DMS79 treated with DMSO at 0.1 percent for 48 hours (cell line): ENCODE measurements at regions not wholly inside any gene's neighbourhood (a gene's known extent, or its start where the extent isn't known, plus 50 kb on each side); places are given as distances from the start of the nearest gene placed in this dataset.
A peak's percentile ranks its signal among the peaks of the same experiment; 100 is the strongest.
"Not testable (repeated sequence)": the region's sequence is repeated elsewhere in the genome, so short reads cannot be mapped to it uniquely, and the experiment has no call there.

Experiments
- DNase-seq: peaks from one replicate; lab custom pipeline; 2025; lab: John Stamatoyannopoulos, UW

DNA sequence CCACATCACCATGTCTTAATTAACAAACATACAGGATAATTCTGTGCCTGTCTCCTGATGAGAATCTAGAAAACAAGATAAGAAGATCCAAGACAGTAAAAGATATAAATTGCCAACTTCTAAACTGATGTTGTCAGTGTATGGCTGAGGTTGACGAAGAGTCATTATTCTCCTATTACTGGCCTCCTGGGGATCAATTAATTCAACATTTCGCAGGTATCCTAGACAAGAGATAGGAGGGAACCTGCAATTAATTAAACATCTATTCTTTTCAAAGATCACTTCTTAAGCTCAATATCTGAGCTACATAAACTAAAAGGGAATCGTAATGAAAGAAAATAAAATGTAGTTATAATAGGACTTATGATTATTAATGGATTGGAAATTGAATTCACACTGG is 232.0 kb upstream of the GRIA1 start:
- no peak for DNase-seq

DNA sequence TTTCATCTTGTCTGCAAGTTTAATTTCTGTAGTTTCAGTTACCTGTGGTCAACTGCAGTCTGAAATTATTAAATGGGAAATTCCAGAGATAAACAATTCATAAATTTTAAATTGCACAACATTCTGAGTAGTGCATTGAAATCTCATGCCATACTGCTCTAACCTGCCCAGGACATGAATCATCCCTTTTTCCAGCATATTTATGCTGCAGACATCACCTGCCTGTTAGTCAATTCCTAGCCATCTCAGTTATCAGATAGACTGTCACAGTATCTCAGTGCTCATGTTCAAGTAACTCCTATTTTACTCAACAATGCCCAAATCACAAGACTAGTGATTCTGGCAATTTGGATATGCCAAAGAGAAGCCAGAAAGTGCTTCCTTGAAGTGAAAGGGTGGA is 223.0 kb upstream of the GRIA1 start:
- DNase-seq: no peak

DNA sequence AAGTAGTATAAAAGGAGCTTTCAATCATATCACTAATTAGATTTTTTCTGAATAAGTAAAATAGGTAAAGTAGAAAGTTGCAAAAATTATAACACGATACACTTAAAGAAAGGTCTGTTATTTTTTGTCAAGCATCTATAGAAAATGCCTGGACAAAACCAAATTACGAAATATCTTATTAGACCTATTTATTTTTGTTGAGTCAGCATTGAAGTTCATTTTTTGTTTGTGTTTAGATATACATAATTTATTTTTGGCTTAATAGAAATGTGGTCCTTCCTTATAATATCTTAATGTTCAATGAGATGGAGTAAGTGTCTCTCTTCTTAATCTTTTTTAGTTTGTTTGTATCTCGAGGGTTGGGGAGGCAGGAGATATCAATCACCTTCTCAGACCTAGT is 214.8 kb upstream of the GRIA1 start:
- DNase-seq: no peak

DNA sequence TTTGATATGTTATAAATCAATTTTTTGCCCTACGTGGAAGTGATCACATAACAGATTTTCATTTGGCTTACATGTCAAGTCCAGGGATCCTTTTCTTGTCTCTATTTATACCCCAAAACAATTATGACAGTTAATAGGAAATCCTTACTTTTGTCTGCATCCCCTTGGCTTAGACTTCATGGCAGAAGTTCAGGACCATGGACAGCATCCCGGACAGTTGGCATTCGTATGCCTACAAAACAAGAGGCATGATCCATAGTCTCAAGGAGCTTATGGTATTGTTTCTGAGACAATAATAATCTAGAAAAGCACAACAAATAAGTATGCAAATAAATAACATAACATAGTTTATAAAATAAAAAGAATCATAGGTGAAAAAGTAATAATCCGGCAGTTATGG is 214.3 kb upstream of the GRIA1 start:
- DNase-seq: no peak

DNA sequence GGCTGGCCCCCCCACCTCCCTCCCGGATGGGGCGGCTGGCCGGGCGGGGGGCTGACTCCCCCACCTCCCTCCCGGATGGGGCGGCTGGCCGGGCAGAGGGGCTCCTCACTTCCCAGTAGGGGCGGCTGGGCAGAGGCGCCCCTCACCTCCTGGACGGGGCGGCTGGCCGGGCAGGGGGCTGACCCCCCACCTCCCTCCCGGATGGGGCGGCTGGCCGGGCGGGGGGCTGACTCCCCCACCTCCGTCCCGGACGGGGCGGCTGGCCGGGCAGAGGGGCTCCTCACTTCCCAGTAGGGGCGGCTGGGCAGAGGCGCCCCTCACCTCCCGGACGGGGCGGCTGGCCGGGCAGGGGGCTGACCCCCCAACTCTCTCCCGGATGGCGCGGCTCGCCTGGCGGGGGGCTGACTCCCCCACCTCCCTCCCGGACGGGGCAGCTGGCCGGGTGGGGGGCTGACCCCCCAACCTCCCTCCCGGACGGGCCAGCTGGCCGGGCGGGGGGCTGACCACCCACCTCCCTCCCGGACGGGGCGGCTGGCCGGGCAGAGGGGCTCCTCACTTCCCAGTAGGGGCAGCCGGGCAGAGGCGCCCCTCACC is 194.1 kb upstream of the GRIA1 start:
- not testable (repeated sequence) for DNase-seq

DNA sequence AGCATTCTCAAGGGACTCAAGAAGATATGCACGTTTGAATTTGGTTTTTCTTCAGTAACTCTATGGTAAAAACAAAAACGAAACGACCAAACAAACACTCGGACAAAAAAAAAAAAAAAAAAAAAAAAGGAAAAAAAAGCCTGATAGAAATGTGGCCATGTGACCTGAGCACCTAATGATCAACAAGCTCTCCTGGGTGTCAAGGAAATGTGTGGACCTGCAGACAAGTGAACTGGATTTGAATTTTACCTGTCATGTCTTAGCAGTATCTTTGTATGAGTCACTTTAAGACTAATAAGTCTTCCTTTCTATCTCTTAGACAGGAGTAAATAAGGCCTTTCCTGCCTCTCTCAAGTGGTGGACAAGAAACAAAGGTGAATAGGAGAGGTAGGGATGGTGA is 190.6 kb upstream of the GRIA1 start:
- DNase-seq: no peak

DNA sequence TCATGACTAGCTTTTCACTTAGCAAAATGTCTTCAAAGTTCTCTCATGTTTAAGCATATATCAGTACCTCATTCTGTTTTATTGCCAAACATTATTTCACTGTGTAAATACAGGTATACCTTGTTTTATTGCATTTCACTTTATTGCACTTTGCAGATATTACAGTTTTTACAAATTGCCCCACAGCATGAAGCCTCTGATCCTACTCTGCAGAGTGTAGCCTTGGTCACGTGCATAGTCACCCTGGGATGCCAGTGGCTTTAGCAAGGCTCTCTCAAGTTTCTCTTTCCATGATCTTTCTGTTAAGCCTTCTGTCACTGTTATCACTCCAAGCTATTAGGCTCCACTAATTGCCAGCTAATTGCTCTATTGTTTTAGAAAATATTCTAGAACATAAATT is 182.2 kb upstream of the GRIA1 start:
- no peak for DNase-seq

DNA sequence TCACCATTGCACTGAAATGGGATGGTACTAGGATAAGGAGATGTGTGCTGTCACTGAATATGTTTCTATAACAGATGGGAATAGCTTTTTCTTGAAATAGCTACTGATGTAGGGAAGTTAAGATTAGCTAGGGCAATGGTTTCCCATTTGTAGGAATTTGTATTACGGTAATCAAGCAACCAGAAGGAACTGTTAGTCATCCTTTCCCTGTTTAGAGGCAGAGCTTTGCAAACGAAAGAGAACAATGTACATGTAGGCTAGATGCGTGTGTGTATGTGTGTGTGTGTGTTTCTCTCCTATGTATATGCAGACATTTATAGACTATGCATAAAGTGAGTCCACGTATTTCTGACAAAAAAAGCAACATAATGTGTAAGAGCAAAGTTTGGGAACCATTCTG is 171.9 kb upstream of the GRIA1 start:
- DNase-seq: no peak

DNA sequence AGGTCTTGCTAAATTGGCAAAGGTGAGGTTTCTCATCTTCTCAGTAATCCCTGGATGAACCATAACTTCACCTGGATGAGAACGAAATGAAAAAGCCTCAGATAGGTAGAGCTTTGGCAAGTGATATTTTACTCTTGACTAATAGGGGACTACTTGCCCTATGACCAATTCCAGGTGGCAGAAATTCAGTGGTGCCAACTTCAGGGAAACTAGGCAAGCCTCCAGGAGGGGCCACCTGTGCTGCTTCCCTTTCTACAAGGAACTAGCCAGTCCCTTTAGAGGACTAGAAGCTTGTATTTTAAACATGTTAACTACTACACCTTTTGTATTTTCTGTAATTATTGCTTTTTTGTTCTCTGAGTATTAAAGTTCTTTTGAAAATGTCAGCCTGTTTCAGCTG is 169.0 kb upstream of the GRIA1 start:
- DNase-seq: no peak

DNA sequence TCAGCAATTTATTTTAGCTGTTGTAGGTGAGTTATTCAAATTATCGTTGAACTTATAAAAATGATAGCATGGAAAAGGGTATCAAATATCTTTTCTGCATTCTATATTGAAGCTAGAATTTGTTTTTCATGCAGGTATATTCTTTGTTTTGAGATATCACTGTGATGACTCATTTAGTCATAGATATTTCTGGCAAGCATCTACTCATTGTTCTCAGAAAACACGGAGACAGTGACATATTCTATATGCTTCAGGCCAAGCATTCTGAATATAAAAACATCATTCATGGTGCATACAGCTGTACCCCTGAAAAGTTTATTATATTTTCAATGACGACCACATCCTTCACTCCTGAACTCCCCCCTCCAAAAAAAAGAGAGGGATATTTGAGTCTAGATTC is 150.3 kb upstream of the GRIA1 start:
- no peak for DNase-seq

DNA sequence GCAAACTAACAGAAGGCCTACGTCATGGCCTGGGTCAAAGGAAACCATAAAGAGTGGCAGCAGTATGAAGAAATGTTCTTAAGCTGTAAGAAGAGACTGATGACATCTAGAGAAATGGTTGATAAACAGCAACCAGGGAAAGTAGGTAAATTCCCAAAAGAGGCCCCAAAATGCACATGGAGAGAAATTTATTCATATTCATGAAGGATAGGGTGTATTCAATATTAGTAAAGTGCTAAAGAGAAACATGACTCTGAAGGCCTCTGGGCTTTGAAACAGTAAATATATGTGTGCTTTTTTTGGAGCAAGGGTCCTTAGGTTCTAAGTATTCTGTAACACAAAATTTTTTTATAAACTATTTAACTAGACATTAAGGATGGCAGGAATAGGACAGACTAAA is 149.7 kb upstream of the GRIA1 start:
- no peak for DNase-seq

DNA sequence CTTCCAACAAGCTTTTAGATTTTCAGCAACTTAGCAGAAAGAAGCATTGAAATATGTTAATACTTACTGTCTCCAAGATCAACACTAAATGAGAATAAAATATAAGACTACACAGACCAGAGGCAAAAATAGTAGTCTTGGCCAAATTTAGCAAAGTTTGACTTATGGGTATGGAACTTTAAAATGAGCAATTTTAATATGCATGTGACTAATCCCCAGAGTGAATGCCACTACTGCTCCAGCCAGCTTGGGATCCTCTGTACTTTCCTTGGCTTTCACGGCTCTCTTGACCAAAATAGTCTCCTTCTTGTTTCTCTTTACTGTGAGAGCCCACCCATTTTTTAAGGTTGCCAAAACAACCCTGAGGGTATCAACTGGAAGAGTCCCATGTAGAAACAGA is 148.0 kb upstream of the GRIA1 start:
- no peak for DNase-seq

DNA sequence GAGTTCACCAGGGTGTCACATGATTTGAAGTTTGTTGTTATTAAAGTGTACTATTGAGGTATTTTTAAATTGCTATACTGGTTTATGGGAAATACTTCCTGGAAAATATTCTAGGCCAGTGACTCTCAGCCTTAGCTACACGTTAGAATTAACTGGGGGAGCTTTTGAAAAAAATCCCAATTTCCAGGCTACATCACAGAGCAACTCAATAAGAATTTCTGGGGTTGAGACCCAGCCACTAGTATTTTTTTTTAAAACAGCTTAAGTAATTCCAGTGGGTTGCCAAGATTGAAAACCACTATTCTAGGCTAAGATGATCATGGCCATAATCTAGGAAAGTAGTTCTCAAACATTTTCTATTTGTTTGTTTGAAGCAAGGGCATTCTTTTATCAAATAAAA is 142.9 kb upstream of the GRIA1 start:
- DNase-seq: no peak

DNA sequence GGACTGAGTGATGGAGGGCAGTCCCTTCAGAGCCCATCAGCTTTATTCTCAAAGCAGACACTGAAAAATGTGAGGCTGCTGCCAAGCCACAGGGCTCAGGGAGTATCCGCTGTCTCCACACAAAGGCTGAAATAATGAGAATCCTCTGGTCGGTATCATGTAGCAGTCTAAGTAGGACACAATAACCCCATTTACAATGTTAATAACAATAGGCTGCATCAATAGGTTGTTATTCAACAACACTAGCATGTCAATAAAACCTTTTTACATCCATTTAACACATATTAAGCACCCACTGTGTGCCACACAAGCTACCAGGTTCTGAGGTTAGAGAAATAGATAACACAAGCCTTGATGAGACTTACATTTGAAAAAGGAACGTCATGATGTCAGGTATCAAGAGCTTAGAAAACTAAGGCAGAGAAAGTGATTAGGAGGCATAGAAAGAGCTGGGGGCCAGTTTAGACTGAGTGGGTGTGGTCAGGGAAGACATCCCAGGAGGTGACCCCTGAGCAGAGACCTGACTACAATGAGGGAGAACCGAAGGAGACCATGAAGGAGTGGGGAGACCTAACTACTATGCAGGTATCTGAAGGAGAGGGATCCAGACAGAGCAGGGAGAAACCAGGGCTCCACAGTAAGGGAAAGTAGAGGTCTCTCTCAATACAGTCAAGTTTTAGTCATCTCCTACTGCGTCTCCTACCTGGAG is 140.1 kb upstream of the GRIA1 start:
- DNase-seq: no peak

DNA sequence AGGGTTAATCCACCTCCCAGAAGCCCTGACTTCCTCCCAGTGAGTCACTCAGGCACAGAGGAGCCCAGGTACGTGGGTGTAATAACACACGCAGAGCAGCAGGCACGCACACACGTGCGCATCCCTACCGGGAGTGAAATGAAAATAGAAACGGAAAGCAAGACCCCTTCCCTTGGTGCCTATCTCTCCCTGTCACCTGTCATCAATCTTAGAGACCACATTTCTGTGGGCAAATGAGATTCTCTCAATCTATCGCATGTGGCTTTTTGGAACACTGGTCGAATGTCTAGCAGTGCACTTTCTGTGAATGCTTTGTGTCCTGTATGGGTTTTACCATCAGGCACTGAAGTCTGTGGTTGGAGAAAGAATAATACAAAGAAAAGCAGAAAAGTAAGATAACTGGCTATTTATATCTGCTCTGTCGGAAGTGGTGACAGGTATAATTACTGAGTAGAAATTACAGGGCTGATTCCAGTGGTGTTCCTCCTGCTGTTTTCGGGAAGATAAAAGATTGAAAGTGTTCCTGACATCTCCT is 137.7 kb upstream of the GRIA1 start:
- no peak for DNase-seq

DNA sequence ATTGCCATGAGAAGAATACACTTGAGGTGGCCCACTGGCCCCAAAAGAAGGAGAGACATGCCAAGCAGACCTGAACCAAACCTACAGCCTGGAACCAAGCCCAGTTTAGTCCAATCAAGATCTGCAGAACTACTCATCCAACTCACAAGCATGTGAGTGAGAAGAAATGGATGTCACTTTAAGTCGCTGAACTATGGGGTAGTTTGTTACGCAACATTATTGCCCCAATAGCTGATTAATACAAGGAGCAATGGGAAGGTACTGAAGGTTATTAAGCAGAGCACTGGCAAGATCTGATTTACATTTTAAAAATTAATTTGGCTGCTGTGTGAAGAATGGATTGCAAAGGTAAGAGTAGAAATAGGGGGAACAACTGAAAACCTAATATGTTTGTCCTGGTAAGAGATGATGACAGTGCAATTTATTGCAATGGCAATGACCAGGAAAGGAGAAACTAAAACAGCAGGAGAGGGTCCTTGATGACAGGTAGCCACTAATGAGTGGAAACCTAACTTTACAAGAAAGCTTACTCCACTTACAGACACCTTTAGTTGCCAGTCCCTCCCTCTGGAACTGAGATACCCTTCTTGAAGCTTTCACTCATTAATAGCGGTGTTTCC is 132.9 kb upstream of the GRIA1 start:
- no peak for DNase-seq

DNA sequence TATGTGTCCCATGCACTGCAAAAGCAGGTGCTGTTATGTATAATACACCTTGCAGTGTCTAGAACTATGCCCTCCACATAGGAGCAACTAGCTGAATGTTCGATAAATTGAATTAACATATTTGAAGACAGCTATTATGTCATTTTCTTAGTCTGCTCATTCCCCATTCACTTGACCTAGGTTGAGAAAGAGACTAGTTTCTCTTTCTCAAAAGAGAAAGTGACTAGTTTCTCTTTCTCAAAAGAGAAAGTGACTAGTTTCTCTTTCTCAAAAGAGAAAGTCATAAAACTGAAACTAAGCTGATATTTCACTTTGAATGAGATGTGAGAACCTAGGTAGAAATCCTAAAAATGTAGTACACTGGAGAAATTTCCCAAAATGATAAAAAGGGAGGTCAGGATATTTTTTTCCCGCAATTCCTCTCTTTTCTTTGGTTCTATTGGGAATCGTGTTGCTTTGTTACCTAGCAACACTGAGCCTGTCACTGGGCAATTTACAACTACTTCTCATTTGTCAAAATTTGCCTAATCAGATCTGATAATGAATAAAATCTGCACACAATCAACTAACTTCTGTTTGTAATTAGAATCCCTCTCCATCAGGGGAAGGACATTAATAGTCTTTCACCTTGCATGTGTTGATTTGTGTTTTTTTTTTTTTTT is 132.0 kb upstream of the GRIA1 start:
- DNase-seq: no peak

DNA sequence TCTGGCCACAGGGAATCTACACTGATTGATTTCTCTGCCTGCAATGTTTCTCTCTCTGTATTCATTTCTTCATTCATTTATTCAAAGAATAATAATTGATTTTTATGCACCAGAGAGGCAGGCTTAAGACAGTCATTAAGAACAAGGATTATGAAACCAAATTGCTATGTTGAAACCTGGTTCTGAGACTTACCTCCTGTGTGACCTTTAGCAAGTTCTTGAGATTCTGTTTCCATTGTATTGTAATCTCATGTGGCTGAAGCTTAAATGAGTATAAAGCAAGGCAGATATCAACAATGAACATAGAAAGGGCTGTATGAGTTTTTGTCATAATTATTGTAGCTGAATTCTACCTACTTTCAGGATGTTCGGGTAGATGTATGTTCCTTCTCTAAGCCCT is 129.6 kb upstream of the GRIA1 start:
- DNase-seq: no peak

DNA sequence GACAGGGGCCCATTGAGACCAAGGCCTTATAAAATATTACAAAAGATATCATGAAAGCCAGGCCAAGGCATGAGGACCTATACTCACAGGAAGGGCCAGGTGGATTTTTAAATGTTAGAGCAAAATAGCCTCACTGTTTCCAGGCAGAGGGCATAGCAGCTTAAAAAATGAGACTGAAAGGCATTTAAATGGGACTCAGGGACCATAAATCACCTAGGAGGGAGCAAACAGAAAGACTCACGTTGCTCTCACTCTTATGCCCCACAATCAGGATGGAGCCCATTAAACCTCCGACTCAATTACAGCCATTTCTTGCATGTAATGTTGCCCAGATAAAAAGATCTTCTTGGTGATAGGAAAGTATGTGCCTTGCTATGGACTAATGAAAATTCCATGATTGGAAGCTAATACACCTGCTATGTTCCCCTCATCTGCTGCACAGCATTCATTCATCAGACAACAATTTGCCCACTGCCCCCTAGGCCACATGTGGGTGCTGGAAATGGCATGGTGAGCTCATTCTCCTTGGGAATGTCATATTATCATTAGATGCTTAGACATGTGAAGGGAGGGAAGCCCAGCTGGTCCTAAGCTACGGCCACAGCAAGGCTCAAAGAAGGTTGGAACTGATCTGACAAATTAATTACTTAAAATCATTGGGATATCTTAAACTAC is 128.6 kb upstream of the GRIA1 start:
- no peak for DNase-seq

DNA sequence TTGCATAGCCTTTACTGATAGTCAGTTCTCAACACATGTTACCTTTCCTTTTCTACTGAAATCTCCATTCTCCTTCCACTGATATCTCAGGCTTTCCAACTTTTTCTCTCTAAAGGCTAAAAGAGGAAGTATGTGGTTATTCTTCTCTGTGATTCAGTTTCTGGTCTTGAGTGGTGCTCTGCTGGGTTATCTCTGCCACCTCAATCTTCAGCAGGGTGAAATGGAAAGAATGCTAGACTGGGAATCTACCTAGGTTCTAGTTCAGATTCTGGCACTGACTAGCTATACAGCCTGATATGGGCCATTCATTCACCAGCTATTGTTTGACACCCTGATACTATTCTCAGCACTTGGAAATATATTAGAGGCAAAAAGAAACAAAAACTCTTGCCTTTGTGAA is 124.9 kb upstream of the GRIA1 start:
- no peak for DNase-seq

DNA sequence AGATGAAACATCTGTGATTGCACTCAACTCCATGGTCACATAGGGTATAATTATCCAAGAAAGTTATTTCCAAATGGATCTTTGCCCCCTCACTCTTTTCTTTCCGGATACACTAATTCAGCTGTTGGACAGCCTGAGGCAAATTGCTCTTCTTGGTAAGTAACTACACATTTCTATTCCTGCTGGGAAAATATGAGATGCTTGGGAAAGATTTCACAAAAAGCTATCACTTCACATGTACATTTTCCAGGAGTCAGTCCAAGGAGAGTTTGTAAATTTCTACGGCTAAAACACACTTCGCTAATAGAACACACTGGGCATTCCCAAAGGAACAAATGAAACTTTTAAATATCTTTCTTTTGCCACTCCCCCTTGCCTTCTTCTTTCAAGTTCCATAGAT is 123.0 kb upstream of the GRIA1 start:
- no peak for DNase-seq

DNA sequence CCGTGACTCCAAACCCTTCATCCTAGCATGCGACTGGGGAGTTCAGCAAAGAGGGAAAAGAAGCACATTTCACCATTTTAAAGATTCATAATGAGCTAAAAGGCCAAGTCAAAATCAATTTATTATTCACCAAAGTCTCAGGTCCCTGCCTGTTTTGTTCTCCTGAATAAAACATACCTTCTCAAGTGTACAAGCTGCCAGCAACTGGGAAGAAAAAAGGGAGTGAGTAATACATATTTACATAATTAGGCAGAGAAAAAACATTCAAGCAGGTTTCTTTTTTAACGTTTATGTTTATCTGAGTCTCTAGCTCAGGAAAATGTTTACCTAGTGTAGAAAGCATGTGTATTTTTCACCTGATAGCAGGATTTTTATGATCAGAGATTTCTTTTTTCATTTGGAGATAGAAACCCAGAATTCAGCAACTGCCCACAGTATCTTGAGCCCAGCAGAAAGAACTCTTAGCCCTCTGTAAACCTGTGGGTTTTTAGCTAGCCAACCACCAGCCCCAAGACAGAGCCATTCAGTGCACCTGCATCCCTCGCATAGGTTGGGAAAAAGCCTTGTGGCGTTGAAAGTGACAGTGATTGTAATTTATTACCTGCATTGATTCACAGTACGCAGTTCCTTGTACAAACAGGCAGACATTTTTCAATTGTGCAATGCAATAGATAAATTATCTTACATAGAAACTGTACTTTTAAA is 117.9 kb upstream of the GRIA1 start:
- peak; percentile 47 for DNase-seq
